CD4-positive, alpha-beta T cell treated with Interleukin-15 for 1 hour (primary cell): ENCODE measurements at regions not wholly inside any gene's neighbourhood (a gene's known extent, or its start where the extent isn't known, plus 50 kb on each side); places are given as distances from the start of the nearest gene placed in this dataset.
A peak's percentile ranks its signal among the peaks of the same experiment; 100 is the strongest.

ENCODE experiments used
- DNase-seq: peaks from one replicate; pipeline ENCODE4 v3.0.0-alpha.2; 2020

DNA sequence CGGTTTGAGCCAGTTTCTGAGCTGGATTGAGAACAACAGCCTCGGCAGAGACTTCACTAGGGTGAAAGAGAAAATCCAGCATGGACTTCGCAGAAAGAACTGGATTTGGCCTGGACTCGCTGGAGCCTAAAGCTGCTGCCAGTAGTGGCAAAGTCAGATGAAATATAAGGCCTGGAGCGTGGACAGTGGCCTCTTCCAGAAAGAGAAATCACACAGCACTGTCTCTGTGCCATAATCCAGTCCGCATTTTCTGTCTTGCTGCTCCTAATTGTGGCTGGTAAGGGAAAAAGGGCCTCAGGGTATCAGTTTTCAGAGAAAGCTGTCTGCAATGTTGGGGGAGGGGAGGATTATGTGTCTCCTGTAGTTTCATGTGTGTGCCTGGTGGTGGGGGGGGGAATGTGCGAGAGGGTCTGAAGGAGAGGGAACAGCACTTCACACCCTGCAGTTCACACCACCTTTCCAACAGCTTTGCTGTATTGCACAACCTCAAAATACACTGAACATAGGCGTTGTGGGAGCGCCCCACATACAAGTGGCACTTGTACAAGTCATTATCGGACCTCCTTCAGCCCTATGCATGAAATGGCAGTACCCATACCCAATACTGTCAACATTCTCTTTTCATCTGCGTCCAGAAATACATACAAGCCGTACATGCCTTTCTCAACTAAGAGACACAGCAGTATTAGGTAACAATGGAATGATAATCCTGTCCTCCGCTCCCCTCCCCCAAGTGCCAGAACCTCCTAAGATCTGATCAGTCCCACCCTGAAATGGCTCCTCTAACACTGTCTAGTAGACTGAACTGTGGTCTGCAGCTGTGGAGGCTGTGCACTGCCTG lies 107.5 kb upstream of the ATF7IP start:
- DNase-seq, result peak; percentile 89

DNA sequence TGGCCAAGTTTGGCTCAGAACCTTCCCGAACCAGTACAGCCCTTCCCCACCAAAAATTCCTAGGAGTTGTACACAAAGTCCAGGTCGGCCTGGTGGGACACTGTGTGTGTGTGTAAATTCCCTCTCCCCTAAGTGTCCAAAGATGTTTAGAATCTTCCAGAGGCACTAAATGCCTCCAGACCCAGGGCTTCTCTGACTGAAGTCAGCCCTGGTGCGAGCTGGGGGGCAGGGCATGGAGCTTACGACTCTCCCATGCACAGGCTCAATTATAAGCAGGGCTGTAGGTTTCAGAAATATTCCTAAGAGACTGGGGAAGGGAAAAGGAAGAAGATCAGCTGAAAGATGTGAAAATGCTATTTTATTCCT lies 106.9 kb upstream of the ATF7IP start:
- no peak for DNase-seq

DNA sequence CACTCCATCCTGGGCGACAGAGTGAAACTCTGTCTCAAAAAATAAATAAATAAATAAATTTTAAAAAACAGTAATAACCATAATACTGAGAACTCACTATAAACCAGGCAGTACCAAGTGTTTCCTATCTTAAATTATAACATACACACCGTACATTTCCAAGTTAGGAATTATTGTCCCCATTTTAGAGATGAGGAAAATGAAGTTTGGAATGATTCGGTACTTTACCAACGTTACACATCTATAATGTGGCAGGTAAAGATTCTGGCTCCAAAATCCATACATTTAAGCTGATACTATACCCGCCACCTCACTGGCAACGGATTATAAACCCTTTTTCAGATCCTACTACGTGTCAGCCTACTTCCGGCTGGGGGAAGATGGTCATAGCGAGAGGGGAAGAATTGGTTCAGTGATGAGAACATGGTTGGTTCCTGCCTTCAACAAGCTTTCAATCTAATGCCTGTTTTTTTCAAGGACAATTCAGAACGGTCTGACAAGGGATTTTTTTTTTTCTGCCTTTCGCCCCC lies 105.9 kb upstream of the ATF7IP start:
- DNase-seq, result no peak

DNA sequence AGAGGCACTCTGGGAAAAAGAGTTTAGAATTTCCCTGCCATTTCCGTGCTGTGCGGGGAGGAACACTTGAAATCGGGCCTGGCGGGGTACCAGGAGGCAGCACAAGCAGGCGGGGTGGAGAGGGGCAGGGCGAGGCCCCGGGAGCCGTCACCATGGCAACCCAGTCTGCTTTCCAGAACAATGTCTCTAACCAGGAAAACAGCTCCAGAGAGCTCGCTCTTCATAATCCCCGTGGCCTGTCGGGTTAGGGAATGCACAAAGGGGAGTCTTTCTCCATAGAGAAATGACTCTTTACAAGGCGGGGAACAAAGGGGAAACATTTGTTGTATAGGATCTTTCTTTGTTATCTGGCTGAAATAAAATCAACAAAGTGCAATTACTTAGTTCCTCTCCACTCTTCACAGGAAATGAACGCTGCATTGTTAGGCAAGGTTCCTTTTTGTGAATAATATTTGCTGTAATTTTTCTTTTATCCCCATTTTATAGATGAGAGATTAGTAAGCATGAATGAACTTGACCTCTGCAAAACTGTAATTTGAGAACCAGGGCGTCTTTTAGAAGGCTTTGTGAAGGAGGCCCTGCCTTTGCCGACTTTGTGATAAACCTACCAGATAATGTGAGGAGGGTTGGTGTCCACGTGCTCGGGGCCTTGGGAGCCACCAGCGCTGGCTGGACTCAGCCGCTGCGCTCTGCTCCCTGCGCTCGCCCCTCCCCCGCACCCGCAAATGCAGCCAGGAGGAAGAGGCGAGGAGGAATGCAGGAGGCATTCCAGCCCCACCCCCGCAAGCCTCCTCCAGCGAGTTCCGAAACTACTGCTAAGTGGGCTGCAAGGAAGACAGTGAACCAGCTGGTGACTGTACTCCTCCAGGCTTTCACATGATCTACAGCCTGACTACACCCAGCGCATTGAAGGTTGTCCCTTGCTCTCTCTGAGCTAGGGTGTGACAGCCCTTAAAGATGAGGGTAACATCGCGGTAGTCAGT lies 105.2 kb upstream of the ATF7IP start:
- DNase-seq, result peak; percentile 80

DNA sequence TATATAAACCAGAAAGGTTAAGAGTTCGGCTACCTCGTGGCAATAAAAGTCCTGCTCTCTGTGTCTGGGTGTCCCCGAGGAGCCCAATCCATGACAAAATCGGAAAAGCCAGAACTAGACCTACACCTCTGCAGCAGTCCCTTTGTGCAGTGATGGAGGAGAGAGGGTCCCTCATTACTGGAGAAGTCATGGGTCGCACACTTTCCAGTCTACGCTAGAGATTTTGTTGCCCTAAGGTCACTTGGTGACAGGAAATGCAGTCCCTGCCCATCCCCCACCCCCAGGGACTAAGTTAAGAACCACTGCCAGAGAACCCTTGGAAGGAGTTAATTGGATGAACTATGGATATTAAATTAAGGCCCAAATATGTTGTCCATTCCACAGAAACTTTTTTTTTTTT lies 104.4 kb upstream of the ATF7IP start:
- DNase-seq, result no peak

DNA sequence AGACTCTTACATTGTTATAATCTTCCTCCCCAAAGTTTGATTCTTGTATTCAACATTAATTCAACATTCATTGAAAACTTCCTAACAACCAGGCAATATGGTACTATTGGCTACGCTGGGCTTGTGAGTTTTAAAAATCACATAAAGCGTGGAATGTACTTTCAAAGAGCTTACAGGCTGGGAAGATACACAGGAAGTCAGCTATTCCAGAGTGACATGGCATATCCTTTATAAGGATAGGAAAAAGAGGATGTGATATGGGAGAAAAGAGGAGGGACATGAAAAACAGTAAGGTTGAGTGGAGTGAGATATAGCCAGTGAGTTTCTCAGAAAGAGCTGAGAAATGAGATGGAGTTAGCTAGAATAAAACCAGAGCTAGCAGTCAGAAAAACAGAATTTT lies 103.6 kb upstream of the ATF7IP start:
- no peak for DNase-seq

DNA sequence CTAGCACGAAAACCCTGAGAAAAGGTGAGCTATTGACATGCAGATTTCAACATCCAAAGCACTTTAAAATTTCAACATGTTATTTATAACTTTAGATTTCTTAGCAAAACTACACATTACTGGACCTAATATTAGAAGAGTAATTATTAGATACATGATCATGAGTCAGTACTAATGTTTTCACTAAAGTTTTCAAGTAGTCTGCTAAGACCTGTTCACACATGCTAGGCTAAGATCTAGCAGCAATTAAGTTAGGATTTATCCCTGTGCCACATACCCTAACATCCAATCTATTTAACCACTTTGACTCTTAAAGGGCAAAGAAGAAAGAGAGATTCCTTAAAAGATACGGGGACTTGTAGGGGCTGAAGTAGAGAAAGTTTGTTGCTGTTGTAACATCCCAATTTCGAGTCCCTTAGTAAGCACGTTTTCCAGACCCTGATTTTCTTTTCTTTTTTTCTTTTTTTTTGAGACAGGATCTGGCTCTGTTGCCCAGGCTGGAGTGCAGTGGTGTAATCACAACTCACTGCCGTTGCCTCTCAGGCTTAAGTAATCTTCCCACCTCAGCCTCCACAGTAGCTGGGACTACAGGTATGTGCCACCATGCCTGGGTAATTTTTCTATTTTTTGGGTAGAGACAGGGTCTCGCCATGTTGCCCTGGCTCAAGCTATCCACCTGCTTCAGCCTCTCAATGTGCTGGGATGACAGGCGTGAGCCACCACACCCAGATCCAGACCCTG lies 102.5 kb upstream of the ATF7IP start:
- DNase-seq, result no peak

DNA sequence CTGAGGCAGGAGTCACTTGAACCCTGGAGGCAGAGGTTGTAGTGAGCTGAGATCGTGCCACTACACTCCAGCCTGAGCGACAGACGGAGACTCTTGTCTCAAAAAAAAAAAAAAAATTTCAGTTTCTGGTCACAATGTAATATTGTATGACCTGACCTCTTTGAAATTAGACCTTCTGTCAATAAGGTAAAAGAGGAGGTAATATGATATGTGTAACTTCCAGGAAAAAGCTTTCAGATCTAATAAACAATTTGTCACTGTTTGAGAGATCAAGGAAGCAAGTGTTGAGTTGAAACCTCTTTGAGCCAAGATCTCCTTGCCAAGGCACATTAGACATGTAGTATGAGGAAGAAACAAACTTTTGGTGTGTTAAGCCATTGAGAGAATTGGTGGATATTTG lies 101.7 kb upstream of the ATF7IP start:
- no peak for DNase-seq

DNA sequence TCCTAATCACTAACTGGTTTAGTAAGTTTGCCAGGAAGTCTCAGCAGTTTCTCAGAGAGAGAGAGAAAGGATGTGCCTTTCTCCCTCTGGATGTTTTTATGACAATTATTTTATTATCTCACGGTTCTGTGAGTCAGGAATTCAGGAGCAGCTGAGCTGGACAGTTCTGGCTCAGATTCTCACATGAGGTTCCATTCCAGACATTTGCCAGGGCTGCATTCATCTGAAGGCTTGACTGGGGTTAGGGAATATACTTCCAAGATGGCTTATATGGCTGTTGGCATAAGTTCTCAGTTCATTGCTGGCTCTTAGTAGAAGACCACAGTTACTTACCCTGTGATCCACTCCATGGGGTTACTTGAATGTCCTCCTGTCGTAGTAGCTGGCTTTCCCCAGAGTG lies 101.2 kb upstream of the ATF7IP start:
- no peak for DNase-seq

DNA sequence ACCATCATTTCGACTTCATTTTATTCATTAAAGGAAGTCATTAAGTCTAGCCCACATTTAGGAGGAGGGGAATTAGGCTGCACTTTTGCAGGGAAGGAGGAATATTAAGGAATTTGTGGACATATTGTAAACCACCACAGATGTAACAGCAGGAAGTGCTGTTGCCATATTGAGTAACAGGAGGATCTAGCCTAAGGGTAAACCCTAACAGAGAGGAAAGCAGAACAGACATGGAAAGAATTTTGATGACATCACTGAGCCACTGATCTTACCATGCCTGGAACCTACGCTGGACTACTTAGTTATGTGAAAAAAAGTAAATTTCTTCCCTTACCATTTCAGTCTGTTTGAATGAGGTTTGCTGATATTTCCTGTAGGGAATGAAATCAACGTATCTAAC lies 100.7 kb upstream of the ATF7IP start:
- DNase-seq, result no peak

DNA sequence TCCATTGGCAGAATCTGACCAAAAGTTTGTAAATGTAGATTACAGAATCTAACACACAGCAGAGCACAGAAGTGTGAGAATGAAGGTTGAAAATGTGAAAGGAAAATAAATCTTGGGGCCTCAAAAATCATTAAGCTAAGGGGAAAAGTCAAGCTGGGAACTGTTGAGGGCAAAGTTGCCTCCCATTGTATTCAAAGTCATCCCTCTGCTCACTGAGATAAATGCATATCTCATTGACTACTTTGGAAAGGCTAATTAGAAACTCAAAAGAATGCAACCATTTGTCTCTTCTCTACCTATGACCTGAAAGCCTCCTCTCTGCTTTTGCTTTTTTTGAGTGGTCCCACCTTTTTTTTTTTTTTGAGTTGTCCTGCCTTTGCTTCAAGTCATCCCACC lies 97.4 kb upstream of the ATF7IP start:
- DNase-seq, result no peak

DNA sequence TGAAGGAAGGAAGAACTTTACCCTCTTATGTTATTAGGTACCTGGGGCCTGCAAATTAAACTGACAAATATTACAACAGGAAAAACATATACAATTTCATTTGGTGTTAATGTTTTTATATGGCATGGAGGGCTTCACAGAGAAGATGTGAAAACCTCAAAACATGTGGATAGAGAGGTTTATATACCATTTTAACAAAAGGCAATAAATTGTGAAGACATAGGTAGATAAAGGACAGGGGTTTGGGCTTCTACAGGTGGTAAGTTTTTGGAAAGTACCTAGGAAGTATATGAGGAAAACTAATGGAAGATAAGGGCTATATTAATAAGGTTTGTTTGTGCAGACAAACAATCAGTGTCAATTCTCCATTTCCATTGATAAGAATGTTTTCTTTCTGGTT lies 95.1 kb upstream of the ATF7IP start:
- no peak for DNase-seq

DNA sequence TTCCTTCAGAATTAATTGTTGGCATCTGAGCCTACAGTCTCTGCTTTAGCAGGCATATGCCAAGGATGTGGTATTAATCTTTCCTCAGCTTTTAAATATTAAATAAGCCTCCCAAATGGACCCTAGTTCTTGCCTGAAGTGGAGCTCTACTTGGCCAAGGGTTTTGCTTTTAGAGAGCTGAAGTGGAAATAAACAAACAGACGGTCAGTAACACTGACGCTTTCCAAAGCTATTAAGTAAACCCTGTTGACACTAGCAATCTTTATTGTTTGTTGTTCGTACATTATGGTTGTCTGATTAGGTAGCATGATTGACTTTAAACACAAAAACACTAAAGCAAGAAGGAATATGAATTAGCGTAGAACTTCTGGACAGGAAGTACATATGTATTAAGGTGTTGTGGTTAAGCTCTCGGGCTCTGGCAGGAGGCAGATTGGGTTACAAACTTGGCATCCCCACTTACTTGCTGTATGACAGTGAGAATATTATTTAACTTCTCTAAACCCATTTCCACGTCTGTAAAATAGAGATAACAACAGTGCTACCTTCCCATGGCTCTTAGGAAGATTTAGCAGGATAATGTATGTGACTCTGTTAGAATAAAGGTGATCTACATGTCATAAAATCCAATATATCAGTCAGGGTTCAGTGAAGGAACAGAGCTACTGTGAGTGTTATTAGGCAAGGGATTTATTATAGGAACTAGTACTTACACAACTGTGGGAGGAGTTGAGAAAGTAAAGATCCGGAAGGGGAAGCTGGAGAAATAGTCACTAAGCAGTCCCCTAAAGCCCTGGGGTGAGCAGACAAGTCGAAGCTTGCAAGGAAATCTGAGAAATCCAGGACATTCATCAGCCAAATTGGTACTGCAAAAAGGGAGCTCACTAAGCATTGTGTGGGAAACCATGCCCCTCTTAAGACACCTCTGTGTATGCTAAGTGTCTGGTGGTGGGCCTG lies 92.2 kb upstream of the ATF7IP start:
- no peak for DNase-seq

DNA sequence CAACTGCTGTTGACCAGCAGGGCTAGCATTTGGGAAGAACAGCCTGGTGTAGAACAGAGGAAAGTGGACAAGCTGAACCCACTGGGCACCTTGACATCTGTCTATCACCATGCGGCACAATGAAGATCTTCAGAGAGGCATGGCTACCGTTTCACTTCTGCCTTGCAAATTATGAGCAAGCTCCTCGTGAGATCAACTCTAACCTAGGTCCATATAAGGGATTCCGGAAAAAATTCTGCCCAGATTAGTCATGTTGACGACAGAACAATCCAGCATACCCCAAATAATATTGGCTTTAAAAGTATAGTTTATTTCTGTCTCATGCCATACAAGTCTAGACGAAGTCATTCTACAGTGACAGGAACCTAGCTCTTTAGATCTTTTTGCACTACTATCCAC lies 91.6 kb upstream of the ATF7IP start:
- no peak for DNase-seq

DNA sequence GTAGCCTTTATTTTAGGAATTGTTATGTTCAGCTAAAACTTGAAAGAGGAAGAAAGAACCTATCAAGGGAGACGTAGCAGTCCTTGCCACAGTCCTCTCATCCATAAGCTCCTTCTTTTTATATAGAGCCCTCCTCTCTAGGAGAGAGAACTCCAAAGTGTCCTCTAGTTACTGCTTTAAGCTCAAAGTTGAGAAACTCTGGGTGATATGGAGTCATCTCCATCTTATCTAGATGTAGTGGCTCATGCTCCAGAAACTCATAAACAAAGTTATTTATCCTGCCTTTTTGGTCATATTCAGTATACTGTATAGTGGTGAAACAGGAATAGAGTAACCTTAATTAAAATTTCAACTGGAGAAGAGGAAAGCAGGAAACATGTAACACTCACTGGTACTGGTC lies 90.4 kb upstream of the ATF7IP start:
- no peak for DNase-seq

DNA sequence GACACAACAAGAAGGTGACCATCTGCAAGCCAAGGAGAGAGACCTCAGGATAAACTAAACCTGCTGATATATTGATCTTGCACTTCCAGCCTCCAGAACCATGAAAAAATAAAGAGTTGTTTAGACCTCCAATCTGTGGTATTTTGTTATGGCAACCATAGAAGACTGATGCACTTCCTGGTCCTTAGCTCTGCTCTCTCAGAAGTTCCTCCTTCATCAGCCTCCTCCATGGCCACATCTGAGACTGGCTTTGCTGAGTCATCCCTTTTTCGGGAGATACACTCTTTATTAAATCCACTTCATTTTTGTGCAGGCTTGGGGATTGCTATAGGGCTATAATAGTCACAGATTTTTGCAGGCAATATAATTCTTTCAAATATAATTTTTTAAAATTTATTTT lies 89.6 kb upstream of the ATF7IP start:
- peak; percentile 32 for DNase-seq

DNA sequence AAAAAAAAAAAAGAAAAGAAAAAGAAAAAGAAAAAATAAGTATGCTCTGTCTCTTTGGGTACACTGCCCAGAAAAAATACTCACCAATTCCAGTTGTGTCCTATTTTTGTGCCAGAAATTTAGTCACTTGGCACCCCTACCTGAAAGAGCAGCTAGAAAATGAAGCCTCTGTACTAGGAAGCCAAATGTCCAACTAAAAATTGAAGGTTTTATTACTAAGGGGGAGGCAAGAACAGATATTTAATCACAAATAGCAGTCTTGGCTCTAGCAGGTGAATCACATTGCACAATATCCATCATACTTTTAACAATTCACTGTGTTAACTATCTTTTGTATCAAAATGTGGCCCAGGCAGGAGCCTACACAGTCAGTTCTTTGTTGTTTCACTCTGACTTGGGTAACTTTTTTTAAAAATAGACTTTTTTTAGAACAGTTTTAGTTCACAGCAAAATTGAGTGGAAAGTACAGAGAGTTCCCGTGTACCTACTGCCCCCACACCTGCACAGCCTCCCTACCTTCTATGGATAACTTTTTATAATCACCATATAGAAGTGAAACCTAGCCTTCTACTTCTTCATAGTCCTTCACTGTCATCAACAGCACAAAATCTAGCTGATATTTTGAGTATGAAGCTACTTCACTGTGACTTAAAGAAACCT lies 87.1 kb upstream of the ATF7IP start:
- peak; percentile 27 for DNase-seq

DNA sequence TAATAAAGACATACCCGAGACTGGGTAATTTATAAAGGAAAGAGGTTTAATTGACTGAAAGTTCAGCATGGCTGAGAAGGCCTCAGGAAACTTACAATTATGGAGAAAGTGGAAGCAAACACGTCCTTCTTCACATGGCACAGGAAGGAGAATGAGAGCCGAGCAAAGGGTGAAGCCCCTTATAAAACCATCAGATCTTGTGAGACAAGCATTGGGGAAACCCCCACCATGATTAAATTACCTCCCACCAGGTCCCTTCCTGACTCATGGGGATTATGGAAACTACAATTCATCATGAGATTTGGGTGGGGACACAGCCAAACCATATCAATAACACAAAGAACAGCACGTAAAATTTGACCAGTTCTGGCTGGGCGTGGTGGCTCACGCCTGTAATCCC lies 85.6 kb upstream of the ATF7IP start:
- no peak for DNase-seq

DNA sequence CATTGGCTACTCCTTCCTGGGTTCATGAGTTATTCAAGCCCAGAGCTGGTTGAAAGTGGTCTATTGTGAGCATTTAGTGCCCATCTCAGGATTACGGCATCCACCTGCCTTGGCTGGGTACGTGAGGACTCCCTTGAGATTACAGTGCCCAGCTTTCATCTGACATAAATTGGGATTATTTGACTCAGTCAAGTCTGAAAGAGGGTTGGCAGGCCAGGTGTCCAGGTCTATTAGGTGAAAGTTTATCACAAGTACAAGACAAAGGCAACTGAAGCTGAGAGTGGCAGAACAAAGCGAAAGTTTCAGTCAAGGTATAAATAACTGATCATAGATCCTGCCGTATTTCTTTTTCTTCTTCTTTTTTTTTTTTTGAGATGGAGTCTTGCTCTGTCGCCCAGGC lies 84.6 kb upstream of the ATF7IP start:
- no peak for DNase-seq

DNA sequence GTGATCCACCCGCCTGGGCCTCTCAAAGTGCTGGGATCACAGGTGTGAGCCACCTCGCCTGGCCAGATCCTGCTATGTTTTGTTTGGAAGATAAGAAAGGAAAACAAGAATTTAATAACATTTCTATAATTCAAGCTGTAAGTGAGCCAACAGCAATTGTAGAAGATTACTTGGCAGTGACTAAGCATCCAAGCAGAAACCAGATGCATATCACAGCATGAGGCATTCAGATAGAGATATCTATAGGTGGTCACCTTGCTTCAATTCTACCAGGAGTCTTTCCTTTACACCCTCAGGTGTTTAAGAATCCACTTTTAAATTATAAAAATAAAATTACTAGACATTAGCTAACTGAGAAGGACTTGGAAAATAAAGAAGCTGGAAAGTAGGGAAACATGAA lies 83.9 kb upstream of the ATF7IP start:
- no peak for DNase-seq

DNA sequence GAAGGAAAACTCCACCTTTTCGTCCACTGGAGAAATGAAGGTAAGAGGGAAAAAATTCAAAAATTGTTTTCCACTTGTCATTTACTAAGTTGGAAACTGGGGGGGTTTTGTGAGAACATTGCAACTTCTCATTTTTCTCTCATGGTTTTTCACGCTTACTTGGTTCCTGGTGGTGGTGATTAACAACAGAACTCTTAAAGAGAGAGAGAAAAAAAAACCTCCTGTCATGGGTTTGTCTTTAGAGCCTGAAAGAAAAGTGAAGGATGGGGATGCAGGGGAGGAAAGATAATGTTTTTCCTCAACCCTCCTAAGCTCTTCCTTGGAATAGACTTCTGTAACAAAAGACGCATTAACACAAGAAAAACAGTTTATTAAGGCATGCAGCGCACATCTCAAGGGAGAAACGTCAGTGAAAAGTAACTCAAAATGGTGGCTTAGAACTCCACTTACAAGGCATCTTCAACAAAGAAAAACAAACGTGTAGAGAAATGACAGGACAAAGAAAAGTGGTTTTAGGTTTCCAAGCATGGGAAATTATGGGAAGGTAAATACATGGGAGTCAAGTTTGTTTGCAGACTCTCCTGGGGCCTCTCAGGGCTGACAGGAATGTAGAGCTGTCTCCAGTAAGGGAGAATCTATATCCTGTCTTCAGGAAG lies 81.9 kb upstream of the ATF7IP start:
- DNase-seq, result no peak
